Left ventricle myocardium inferior (tissue), 1 donor: ENCODE measurements at regions not wholly inside any gene's neighbourhood (a gene's known extent, or its start where the extent isn't known, plus 50 kb on each side); places are given as distances from the start of the nearest gene placed in this dataset. TPM values are rescaled to one million over a fixed set of nuclear protein-coding genes. Genes with fewer than 3 reads are reported as not detected.

Experiments used
- DNase-seq: peaks from one replicate; pipeline ENCODE4 v3.0.0-alpha.2; 2020
- H3K27ac ChIP-seq: fragments of 200-600 bp; replicated peaks from 2 replicates; pipeline ENCODE4 v1.8.0; 2021
- H3K27me3 ChIP-seq: fragments of 200-600 bp; 2 replicates; pipeline ENCODE4 v1.8.0; 2021; ENCODE audit warnings: low read depth
- H3K36me3 ChIP-seq: fragments of 200-600 bp; 2 replicates; pipeline ENCODE4 v1.8.0; 2021
- H3K4me1 ChIP-seq: fragments of 200-600 bp; 2 replicates; pipeline ENCODE4 v1.8.0; 2021
- H3K4me3 ChIP-seq: fragments of 200-600 bp; 2 replicates; pipeline ENCODE4 v1.8.0; 2021; ENCODE audit warnings: mild to moderate bottlenecking, moderate library complexity
- H3K9me3 ChIP-seq: fragments of 200-600 bp; replicated peaks from 2 replicates; pipeline ENCODE4 v1.8.0; 2021
- intact Hi-C: fragments of 100-400 bp; cut with micrococcal nuclease; formaldehyde crosslinking; loops from one replicate; pipeline ENCODE4 v1.11.0; 2022
- microRNA-seq: library from miRNA; unstranded; fragments of <30 nt; microRNA quantifications from one replicate; pipeline ENCODE4 v1.2.0, GENCODE V29; 2020
- TF ChIP-seq, protein P1 (sequence below): fragments of 200-600 bp; IDR thresholded peaks from 2 replicates; pipeline ENCODE4 v1.8.0; 2021; ENCODE audit warnings: antibody characterized with exemption, mild to moderate bottlenecking, borderline replicate concordance
- donor health status: DM: no; HTN: yes; CAD: no; lungs with severe emphysema.

DNA sequence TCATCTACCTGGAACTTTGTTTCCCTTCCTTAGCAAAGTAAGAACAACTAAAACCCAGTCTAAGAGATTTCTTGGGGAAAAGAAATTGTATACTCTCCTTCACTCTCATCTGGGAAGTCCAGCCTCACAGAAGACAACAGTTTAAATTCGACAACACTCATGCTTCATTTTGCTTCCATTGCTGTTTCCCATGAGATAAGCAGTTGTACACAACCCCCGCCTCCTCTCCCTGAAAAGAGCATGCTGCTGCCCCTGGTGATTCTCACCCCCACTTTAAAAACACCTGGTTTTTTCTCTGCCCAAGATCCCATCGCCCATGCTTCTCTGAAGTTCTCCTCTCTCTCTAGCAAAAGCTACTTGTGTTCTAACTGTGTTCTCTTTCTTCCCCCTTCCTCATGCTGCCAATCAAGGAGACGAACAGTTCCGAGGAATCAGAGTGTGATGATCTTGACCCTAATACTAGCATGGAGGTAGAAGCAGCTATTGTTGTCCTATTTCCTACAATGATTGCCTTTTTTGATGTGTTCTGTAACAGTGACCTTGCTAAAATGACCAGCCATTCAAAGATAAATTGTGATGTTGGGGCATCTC, 51.1 kb upstream of the UMPS start:
- H3K27me3 ChIP-seq: no peaks in the 10 kb centered on the region
- intact Hi-C loops: no loop called here
- H3K4me1 ChIP-seq: peaks cover 3% of the 10 kb centered on the region
- H3K4me3 ChIP-seq: no peak overlapping the region
- H3K9me3 ChIP-seq: no peaks in the 10 kb centered on the region
- H3K36me3 ChIP-seq: peaks cover 48% of the 10 kb centered on the region
- no peak for DNase-seq
- H3K27ac ChIP-seq: no peak overlapping the region
- TF ChIP-seq, protein P1, sequence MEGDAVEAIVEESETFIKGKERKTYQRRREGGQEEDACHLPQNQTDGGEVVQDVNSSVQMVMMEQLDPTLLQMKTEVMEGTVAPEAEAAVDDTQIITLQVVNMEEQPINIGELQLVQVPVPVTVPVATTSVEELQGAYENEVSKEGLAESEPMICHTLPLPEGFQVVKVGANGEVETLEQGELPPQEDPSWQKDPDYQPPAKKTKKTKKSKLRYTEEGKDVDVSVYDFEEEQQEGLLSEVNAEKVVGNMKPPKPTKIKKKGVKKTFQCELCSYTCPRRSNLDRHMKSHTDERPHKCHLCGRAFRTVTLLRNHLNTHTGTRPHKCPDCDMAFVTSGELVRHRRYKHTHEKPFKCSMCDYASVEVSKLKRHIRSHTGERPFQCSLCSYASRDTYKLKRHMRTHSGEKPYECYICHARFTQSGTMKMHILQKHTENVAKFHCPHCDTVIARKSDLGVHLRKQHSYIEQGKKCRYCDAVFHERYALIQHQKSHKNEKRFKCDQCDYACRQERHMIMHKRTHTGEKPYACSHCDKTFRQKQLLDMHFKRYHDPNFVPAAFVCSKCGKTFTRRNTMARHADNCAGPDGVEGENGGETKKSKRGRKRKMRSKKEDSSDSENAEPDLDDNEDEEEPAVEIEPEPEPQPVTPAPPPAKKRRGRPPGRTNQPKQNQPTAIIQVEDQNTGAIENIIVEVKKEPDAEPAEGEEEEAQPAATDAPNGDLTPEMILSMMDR: no peak

Small RNA genes in the stretch of these regions (microRNA-seq; reads per million reads assigned to microRNA genes)
- 2.2 reads per million for gene MIR5002
- gene MIR6083: not detected
